ENCODE measurements at regions not wholly inside any gene's neighbourhood (a gene's known extent, or its start where the extent isn't known, plus 50 kb on each side); places are given as distances from the start of the nearest gene placed in this dataset.

DNA sequence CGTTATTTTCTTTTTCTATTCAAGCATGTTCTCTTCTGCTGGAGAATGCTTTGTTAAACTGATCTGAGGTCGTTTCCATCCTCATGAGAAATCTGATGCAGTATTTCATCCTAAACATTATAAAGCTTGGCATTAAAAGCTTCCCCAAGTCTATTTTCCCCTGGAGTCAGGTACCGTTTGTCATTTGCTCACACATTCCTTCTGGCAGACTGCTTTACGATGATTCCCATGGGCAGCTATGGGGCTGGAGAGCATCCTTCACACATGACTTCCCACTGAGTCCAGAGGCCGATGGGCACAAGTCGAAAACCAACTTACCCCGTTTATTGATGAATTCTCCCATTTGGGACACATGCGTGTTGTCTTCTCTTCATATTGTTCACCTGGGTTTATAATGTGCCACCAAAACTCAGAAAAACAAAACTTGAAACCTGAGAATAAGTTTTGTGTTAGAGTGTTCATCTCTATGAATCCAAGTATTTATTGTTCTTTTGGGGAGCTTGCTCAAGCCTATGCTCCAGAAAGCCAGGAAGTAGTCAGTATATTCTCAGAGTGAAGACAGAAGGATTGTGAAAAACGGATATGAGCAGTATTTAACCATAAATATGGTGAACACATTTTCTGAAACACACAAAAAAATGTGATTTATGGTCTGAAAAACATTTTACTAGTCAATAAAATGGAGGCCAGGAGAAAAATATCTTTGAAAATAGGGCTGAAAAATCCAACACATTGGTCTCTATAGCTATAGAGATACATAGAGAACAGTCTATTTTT, 298.8 kb upstream of the NOCT start:
- H3K9me3 ChIP-seq (ENCODE audit: control insufficient read depth, low read length), result no peaks in the 10 kb centered on the region
- no peaks in the 10 kb centered on the region for H3K36me3 ChIP-seq (ENCODE audit: control insufficient read depth, insufficient read depth, low read length)
- no peaks in the 10 kb centered on the region for H3K4me1 ChIP-seq (ENCODE audit: control insufficient read depth, insufficient read depth, low read length, poor library complexity, severe bottlenecking)
- no peak overlapping the region for H3K27ac ChIP-seq (ENCODE audit: low read depth, low read length, severe bottlenecking)
- no peak overlapping the region for H3K4me3 ChIP-seq (ENCODE audit: extremely low read depth, insufficient read depth, low read length, poor library complexity, severe bottlenecking)
- WGBS, 2 experiments (ENCODE audit: insufficient coverage in 2 of 2), result 90 to 92% methylated on average over 6 to 7 of the region's 9 CpGs

DNA sequence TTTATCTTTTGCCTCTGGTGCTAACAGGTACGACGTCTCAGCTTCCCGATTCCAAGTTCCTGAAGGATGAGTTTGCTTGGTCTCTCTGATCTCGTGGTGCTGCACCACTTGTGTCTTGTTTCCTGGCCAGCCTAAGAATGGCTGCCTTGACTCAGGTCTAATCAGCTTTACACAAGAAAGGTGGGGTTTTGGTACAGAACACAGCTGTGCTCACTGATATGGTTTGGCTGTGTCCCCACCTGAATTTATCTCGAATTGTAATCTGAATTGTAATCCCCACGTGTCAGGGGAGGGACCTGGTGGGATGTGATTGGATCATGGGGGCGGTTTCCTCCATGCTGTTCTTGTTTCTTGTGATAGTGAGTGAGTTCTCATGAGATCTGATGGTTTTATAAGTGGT, 305.3 kb upstream of the NOCT start:
- Histone ChIP-seq H3K36me3 (ENCODE audit: control insufficient read depth, insufficient read depth, low read length) (no peaks in the 10 kb centered on the region), H3K4me3 (ENCODE audit: extremely low read depth, insufficient read depth, low read length, poor library complexity, severe bottlenecking) (no peak overlapping the region), H3K27ac (ENCODE audit: low read depth, low read length, severe bottlenecking) (no peak overlapping the region), H3K4me1 (ENCODE audit: control insufficient read depth, insufficient read depth, low read length, poor library complexity, severe bottlenecking) (peaks cover 13% of the 10 kb centered on the region), H3K9me3 (ENCODE audit: control insufficient read depth, low read length) (no peaks in the 10 kb centered on the region)
- WGBS, 2 experiments (ENCODE audit: insufficient coverage in 2 of 2), result 89 to 90% methylated on average over 6 of the region's 7 CpGs

DNA sequence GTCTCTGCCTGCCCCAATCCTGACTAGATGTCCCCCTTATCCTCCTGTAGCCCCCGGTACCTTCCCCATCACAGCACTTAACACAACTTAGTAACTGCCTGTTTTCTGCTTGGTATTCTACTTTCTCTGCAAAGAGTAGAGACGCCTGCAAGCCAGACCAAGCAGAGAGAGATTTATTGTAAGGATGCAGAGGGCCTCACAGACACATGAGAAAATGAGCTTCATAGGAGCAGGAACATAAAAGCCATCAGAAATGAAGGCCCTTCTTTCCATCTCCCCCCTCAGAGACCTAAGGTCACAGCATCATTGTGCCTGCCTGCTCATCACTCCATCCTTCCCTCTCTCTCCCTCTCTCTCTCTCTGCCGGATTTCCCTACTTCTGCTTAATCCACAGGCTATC, 305.7 kb upstream of the NOCT start:
- Histone ChIP-seq H3K4me1 (ENCODE audit: control insufficient read depth, insufficient read depth, low read length, poor library complexity, severe bottlenecking) (peaks cover 13% of the 10 kb centered on the region), H3K9me3 (ENCODE audit: control insufficient read depth, low read length) (no peaks in the 10 kb centered on the region), H3K36me3 (ENCODE audit: control insufficient read depth, insufficient read depth, low read length) (no peaks in the 10 kb centered on the region), H3K4me3 (ENCODE audit: extremely low read depth, insufficient read depth, low read length, poor library complexity, severe bottlenecking) (no peak overlapping the region), H3K27ac (ENCODE audit: low read depth, low read length, severe bottlenecking) (no peak overlapping the region)
- WGBS, 2 experiments (ENCODE audit: insufficient coverage in 2 of 2), result 90 to 92% methylated on average over 2 to 3 of the region's 3 CpGs

DNA sequence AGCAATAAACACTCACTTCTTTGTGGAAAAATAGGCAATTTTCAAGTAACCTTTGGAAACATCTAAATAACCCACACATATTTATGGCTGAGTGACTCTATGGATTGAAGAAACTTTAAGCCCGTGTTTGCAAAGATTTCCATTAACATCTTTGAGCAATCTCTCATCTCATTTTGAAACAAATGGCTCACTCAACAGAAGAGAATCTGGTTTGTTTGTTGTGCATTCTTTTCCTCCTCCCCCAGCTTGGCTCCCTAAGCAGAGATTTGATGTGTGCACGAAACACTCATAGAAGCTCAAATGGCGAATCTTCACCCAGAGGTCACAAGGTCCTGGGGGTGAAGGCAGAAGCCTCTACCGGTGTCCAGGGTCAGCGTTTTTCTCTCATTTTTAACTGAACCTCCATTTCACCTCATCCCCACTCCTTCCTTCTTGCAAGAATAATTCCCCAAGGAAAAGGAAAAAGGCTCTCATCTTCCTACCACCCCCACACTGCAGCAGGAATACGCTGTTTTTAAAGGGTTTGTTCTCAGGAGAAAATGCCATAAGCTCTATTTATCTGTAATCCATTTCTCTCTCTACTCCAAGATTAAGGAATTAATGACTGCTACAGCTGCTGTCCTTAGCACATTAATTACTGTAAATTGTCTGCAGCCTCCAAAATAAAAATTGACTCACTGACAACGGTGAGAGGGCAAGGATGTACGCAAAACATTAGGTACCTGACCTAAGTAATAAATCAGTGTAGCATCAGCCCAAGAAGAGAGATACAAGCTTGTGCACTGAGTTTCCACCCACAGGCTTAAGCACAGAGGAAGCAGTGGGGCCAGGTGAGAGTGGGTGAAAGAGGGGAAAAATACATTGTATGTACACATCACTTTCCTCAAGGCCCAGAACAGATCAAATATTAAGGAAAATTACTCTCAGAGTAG, 307.6 kb upstream of the NOCT start:
- Histone ChIP-seq H3K4me3 (ENCODE audit: extremely low read depth, insufficient read depth, low read length, poor library complexity, severe bottlenecking) (no peak overlapping the region), H3K27ac (ENCODE audit: low read depth, low read length, severe bottlenecking) (no peak overlapping the region), H3K4me1 (ENCODE audit: control insufficient read depth, insufficient read depth, low read length, poor library complexity, severe bottlenecking) (peaks cover 13% of the 10 kb centered on the region), H3K36me3 (ENCODE audit: control insufficient read depth, insufficient read depth, low read length) (no peaks in the 10 kb centered on the region), H3K9me3 (ENCODE audit: control insufficient read depth, low read length) (no peaks in the 10 kb centered on the region)
- 76 to 88% methylated on average over 6 to 7 of the region's 8 CpGs for WGBS, 2 experiments (ENCODE audit: insufficient coverage in 2 of 2)

DNA sequence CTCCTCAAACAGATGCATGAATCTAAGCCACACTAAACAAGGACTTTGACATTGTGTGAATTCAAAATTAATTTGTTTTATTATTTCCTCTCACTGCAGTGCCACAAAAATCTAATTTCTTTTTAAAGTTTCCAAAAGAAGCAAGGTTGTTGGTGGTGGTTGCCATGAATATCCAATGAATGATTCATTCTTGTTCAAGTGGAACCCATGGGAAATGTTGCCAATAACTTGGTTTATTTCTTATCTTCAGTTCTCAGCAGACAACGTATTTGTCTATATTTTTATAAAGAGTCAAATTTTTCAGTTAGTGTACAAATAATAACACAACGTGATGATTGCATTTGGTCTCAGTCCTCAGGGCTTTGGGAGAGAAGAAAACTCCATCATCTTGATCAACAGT, 309.4 kb upstream of the NOCT start:
- Histone ChIP-seq H3K27ac (ENCODE audit: low read depth, low read length, severe bottlenecking) (no peak overlapping the region), H3K36me3 (ENCODE audit: control insufficient read depth, insufficient read depth, low read length) (no peaks in the 10 kb centered on the region), H3K4me3 (ENCODE audit: extremely low read depth, insufficient read depth, low read length, poor library complexity, severe bottlenecking) (no peak overlapping the region), H3K9me3 (ENCODE audit: control insufficient read depth, low read length) (no peaks in the 10 kb centered on the region), H3K4me1 (ENCODE audit: control insufficient read depth, insufficient read depth, low read length, poor library complexity, severe bottlenecking) (peaks cover 13% of the 10 kb centered on the region)
- no CpG with 5 or more reads among the region's 2 CpGs for WGBS, 2 experiments (ENCODE audit: insufficient coverage in 2 of 2)

DNA sequence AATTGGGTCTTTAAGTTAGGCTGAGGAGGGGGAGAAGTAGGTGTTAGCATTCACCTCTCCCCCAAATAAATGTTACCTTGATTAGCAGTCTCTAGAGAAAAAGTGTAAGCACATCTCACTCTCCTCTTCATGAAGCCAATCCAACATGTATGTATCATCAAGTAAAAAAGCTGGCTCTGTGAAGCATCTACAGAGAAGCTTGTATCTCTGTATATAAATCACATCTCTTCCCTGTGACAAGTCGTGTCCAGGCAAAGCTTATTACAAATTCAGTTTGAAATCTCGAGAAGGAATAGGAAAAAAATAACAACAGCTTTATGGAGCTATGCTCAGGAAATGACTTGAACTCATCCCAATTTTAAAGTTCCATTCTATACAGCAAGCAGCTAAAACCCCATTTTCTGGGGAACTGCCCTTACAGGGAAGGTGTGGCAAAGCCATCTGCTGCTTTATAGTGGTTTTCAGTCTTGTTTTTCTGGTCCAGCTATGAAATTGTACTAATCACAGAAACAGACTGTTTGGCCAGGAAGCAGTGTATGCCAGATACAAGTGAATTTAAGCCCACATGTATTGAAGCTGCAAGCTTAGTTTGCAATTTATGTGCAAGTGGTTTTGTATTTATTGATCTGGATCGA, 313.3 kb upstream of the NOCT start:
- Histone ChIP-seq H3K36me3 (ENCODE audit: control insufficient read depth, insufficient read depth, low read length) (no peaks in the 10 kb centered on the region), H3K4me1 (ENCODE audit: control insufficient read depth, insufficient read depth, low read length, poor library complexity, severe bottlenecking) (peaks cover 2% of the 10 kb centered on the region), H3K9me3 (ENCODE audit: control insufficient read depth, low read length) (no peaks in the 10 kb centered on the region), H3K4me3 (ENCODE audit: extremely low read depth, insufficient read depth, low read length, poor library complexity, severe bottlenecking) (no peak overlapping the region), H3K27ac (ENCODE audit: low read depth, low read length, severe bottlenecking) (no peak overlapping the region)
- WGBS, 2 experiments (ENCODE audit: insufficient coverage in 2 of 2), result 67% methylated on average over 1 of the region's 3 CpGs; no CpG with 5 or more reads in 1 of the 2 experiments

DNA sequence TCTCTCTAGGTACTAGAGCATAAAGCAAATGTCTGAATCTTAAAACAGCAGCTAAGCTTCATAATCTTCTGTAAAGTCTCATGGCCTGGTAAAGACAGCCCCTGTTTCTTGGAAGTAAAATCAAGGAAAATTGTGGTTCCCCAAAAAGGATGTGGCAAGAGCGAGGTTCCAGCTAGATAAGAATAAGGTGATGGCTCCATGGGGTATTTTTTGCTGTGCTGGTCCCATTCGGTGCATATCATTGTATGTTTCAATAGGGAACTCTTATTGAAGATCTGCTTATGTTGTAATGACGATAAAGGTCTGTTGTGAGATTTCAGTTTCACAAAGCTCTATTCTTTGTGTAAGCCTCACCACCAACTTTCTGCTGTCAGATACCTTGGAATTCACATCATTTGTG, 316.9 kb upstream of the NOCT start:
- Histone ChIP-seq H3K4me3 (ENCODE audit: extremely low read depth, insufficient read depth, low read length, poor library complexity, severe bottlenecking) (no peak overlapping the region), H3K36me3 (ENCODE audit: control insufficient read depth, insufficient read depth, low read length) (no peaks in the 10 kb centered on the region), H3K9me3 (ENCODE audit: control insufficient read depth, low read length) (no peaks in the 10 kb centered on the region), H3K27ac (ENCODE audit: low read depth, low read length, severe bottlenecking) (no peak overlapping the region), H3K4me1 (ENCODE audit: control insufficient read depth, insufficient read depth, low read length, poor library complexity, severe bottlenecking) (peaks cover 4% of the 10 kb centered on the region)
- 80 to 100% methylated on average over 1 to 3 of the region's 3 CpGs for WGBS, 2 experiments (ENCODE audit: insufficient coverage in 2 of 2)

DNA sequence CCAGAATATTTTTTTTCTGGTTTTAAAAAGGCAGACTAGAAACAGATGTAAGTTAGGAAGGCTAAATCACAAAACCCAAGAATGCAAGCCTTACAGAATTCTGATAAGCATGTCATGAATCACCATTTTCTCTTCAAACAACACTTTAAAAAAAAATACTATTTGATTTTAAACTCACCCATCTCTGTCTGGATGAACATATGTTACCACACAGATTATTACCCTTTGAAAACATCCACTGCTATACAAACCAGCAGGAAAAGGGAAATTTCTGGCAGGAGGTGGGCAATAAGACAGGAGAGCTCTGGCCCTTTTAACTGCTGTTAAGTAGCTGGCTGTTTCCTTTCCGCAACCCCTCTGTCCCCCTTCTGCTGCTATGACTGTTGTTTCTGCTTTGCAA, 317.7 kb upstream of the NOCT start:
- H3K36me3 ChIP-seq (ENCODE audit: control insufficient read depth, insufficient read depth, low read length), result no peaks in the 10 kb centered on the region
- H3K27ac ChIP-seq (ENCODE audit: low read depth, low read length, severe bottlenecking), result no peak overlapping the region
- 100% methylated on average over 1 of the region's 1 CpG; no CpG with 5 or more reads in 1 of the 2 experiments for WGBS, 2 experiments (ENCODE audit: insufficient coverage in 2 of 2)
- H3K4me3 ChIP-seq (ENCODE audit: extremely low read depth, insufficient read depth, low read length, poor library complexity, severe bottlenecking), result no peak overlapping the region
- H3K4me1 ChIP-seq (ENCODE audit: control insufficient read depth, insufficient read depth, low read length, poor library complexity, severe bottlenecking), result peaks cover 4% of the 10 kb centered on the region
- no peaks in the 10 kb centered on the region for H3K9me3 ChIP-seq (ENCODE audit: control insufficient read depth, low read length)

DNA sequence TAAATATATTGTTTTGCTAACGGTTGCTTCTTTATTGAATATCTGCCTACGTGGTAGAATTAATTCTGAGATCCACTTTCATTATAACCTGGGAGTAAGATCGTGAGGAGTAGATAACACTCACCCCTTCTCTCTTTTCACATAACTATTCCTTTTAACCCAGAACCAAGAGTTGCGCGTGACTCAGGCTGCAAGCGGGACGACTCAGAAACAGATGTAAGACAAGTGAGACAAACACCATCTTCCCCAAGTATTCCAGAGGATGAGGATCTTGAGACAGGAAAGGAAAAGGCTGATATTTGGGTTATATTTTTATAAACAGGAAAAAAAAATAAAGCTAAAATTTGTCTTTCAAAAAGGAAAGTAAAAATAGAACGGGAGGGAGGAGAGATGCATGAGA, 318.8 kb upstream of the NOCT start:
- H3K4me1 ChIP-seq (ENCODE audit: control insufficient read depth, insufficient read depth, low read length, poor library complexity, severe bottlenecking), result peaks cover 4% of the 10 kb centered on the region
- WGBS, 2 experiments (ENCODE audit: insufficient coverage in 2 of 2), result 60% methylated on average over 1 of the region's 8 CpGs; no CpG with 5 or more reads in 1 of the 2 experiments
- H3K4me3 ChIP-seq (ENCODE audit: extremely low read depth, insufficient read depth, low read length, poor library complexity, severe bottlenecking), result no peak overlapping the region
- H3K9me3 ChIP-seq (ENCODE audit: control insufficient read depth, low read length), result no peaks in the 10 kb centered on the region
- H3K27ac ChIP-seq (ENCODE audit: low read depth, low read length, severe bottlenecking), result no peak overlapping the region
- no peaks in the 10 kb centered on the region for H3K36me3 ChIP-seq (ENCODE audit: control insufficient read depth, insufficient read depth, low read length)

DNA sequence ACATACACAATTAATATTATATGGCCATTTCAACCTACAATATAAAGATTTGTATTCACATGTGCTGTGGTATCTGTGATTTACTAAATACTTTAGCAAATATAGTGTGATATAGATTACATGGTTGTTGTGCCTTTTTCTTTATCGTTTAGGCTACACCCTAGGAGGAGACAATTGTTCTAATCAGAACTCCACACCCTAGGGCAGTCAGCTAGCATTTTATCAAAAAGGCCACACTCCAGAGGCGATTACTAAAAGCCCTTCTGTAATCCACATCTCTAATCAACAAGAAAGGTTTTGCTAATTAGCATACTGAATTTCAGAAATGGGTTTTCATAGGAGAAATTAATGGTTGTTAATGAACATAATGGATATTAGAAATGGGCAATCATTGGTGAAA, 319.5 kb upstream of the NOCT start:
- no peaks in the 10 kb centered on the region for H3K9me3 ChIP-seq (ENCODE audit: control insufficient read depth, low read length)
- H3K27ac ChIP-seq (ENCODE audit: low read depth, low read length, severe bottlenecking), result no peak overlapping the region
- H3K36me3 ChIP-seq (ENCODE audit: control insufficient read depth, insufficient read depth, low read length), result no peaks in the 10 kb centered on the region
- WGBS, 2 experiments (ENCODE audit: insufficient coverage in 2 of 2), result 80% methylated on average over 1 of the region's 2 CpGs; no CpG with 5 or more reads in 1 of the 2 experiments
- H3K4me1 ChIP-seq (ENCODE audit: control insufficient read depth, insufficient read depth, low read length, poor library complexity, severe bottlenecking), result peaks cover 4% of the 10 kb centered on the region
- H3K4me3 ChIP-seq (ENCODE audit: extremely low read depth, insufficient read depth, low read length, poor library complexity, severe bottlenecking), result no peak overlapping the region
